ENCODE measurements at regions not wholly inside any gene's neighbourhood (a gene's known extent, or its start where the extent isn't known, plus 50 kb on each side); places are given as distances from the start of the nearest gene placed in this dataset.

GRCh38 chr10:129369566-129369965 is 97.5 kb upstream of the MGMT start:
- TF ChIP-seq EP300 (conservative IDR thresholded peaks at IDR 0.05; ENCODE audit: poor library complexity, severe bottlenecking) (no peak), RAD21 (conservative IDR thresholded peaks at IDR 0.05) (no peak), POLR2AphosphoS5 (IDR thresholded peaks at IDR 0.05) (no peak), EZH2 (IDR thresholded peaks at IDR 0.05; ENCODE audit: borderline replicate concordance, insufficient read depth, low read length, poor library complexity, severe bottlenecking) (no peak), REST (IDR thresholded peaks at IDR 0.05; ENCODE audit: borderline replicate concordance) (no peak), MXI1 (conservative IDR thresholded peaks at IDR 0.05; ENCODE audit: poor library complexity, severe bottlenecking) (no peak), TAF1 (IDR thresholded peaks at IDR 0.05; ENCODE audit: low read depth) (no peak), SMC3 (conservative IDR thresholded peaks at IDR 0.05; ENCODE audit: poor library complexity) (no peak)
- TF ChIP-seq, protein P1, sequence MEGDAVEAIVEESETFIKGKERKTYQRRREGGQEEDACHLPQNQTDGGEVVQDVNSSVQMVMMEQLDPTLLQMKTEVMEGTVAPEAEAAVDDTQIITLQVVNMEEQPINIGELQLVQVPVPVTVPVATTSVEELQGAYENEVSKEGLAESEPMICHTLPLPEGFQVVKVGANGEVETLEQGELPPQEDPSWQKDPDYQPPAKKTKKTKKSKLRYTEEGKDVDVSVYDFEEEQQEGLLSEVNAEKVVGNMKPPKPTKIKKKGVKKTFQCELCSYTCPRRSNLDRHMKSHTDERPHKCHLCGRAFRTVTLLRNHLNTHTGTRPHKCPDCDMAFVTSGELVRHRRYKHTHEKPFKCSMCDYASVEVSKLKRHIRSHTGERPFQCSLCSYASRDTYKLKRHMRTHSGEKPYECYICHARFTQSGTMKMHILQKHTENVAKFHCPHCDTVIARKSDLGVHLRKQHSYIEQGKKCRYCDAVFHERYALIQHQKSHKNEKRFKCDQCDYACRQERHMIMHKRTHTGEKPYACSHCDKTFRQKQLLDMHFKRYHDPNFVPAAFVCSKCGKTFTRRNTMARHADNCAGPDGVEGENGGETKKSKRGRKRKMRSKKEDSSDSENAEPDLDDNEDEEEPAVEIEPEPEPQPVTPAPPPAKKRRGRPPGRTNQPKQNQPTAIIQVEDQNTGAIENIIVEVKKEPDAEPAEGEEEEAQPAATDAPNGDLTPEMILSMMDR (IDR thresholded peaks at IDR 0.05; ENCODE audit: poor library complexity, severe bottlenecking): no peak
- no peak overlapping the region for H2AFZ ChIP-seq (ENCODE audit: low read depth, low read length)
- no peaks in the 10 kb centered on the region for H3K79me2 ChIP-seq (replicated peaks; ENCODE audit: insufficient read depth, low read length)
- H3K4me3 ChIP-seq (ENCODE audit: low read length): no peak overlapping the region
- H3K9ac ChIP-seq (ENCODE audit: low read length): no peak overlapping the region
- H3F3A ChIP-seq (ENCODE audit: insufficient read depth, low read length, poor library complexity, severe bottlenecking): no peaks in the 10 kb centered on the region
- H3K9me2 ChIP-seq (ENCODE audit: insufficient read depth, low read length): no peaks in the 10 kb centered on the region
- no peaks in the 10 kb centered on the region for H3K36me3 ChIP-seq (ENCODE audit: insufficient read depth, low read length)
- H3K4me2 ChIP-seq (ENCODE audit: low read length): no peak overlapping the region
- H4K20me1 ChIP-seq (ENCODE audit: insufficient read depth): no peaks in the 10 kb centered on the region
- H3K27ac ChIP-seq (ENCODE audit: low read length): no peak overlapping the region
- H3K9me3 ChIP-seq (ENCODE audit: low read length): no peaks in the 10 kb centered on the region
- H3K27me3 ChIP-seq (ENCODE audit: insufficient read depth, low read depth, low read length): no peaks in the 10 kb centered on the region

DNA sequence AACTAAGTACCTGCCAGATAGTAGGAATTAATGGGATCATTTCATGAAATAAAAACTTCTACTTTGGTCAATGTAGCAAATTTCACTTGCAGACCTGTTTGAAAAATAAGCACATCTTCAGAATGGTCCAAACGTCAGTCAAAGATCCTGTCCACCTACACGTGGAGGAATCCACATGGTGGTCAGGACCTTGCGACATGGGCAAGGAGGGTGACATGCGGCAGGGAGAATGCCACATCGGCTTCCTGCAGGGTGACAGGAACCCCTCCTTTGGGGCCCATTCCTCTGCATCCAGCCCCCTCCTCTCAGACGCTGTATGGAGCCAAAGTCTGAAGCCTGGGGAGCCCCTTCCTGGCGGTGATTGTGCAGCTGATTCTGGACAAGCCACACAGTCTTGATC is 95.5 kb upstream of the MGMT start:
- no peaks in the 10 kb centered on the region for H3K79me2 ChIP-seq (replicated peaks; ENCODE audit: insufficient read depth, low read length)
- H3K27ac ChIP-seq (ENCODE audit: low read length): no peak overlapping the region
- H4K20me1 ChIP-seq (ENCODE audit: insufficient read depth): no peaks in the 10 kb centered on the region
- no peak overlapping the region for H3K4me3 ChIP-seq (ENCODE audit: low read length)
- H3K36me3 ChIP-seq (ENCODE audit: insufficient read depth, low read length): no peaks in the 10 kb centered on the region
- TF ChIP-seq RAD21 (conservative IDR thresholded peaks at IDR 0.05) (no peak), MXI1 (conservative IDR thresholded peaks at IDR 0.05; ENCODE audit: poor library complexity, severe bottlenecking) (no peak), POLR2AphosphoS5 (IDR thresholded peaks at IDR 0.05) (no peak), TAF1 (IDR thresholded peaks at IDR 0.05; ENCODE audit: low read depth) (no peak), SMC3 (conservative IDR thresholded peaks at IDR 0.05; ENCODE audit: poor library complexity) (no peak), REST (IDR thresholded peaks at IDR 0.05; ENCODE audit: borderline replicate concordance) (no peak), EZH2 (IDR thresholded peaks at IDR 0.05; ENCODE audit: borderline replicate concordance, insufficient read depth, low read length, poor library complexity, severe bottlenecking) (no peak)
- TF ChIP-seq, protein P1 (IDR thresholded peaks at IDR 0.05; ENCODE audit: poor library complexity, severe bottlenecking): no peak
- H3F3A ChIP-seq (ENCODE audit: insufficient read depth, low read length, poor library complexity, severe bottlenecking): no peaks in the 10 kb centered on the region
- no peaks in the 10 kb centered on the region for H3K9me3 ChIP-seq (ENCODE audit: low read length)
- H3K9ac ChIP-seq (ENCODE audit: low read length): no peak overlapping the region
- no peaks in the 10 kb centered on the region for H3K27me3 ChIP-seq (ENCODE audit: insufficient read depth, low read depth, low read length)
- no peaks in the 10 kb centered on the region for H3K9me2 ChIP-seq (ENCODE audit: insufficient read depth, low read length)
- no peak overlapping the region for H2AFZ ChIP-seq (ENCODE audit: low read depth, low read length)
- no peak overlapping the region for H3K4me2 ChIP-seq (ENCODE audit: low read length)
